GM19468 (cell line): ENCODE measurements at regions not wholly inside any gene's neighbourhood (a gene's known extent, or its start where the extent isn't known, plus 50 kb on each side); places are given as distances from the start of the nearest gene placed in this dataset.

Experiments
- ATAC-seq: cut with Tn5 transposase; IDR thresholded peaks from one replicate; pipeline ENCODE4 v1.9.1; 2021; ENCODE audit warnings: mild to moderate bottlenecking, moderate library complexity, moderate number of reproducible peaks; ENCODE audit not compliant: unreplicated experiment; ENCODE audit errors: extremely low read depth

GRCh38 chr6:122075084-122075838 lies 324.2 kb upstream of the HSF2 start:
- ATAC-seq: no peak

GRCh38 chr6:122075917-122076316 lies 323.5 kb upstream of the HSF2 start:
- no peak for ATAC-seq

GRCh38 chr6:122077603-122078002 lies 321.8 kb upstream of the HSF2 start:
- no peak for ATAC-seq

GRCh38 chr6:122078481-122078880 lies 321.0 kb upstream of the HSF2 start:
- ATAC-seq: no peak

- no peak for ATAC-seq
Observed at GRCh38 chr6:122079916-122080315, 319.5 kb upstream of the HSF2 start.

GRCh38 chr6:122081921-122082320 lies 317.5 kb upstream of the HSF2 start:
- no peak for ATAC-seq

- ATAC-seq: no peak
Observed at GRCh38 chr6:122082370-122082769, 317.1 kb upstream of the HSF2 start.

- ATAC-seq: no peak
Observed at GRCh38 chr6:122092366-122092765, 307.1 kb upstream of the HSF2 start.

GRCh38 chr6:122098201-122098678 lies 301.2 kb upstream of the HSF2 start:
- ATAC-seq: no peak

- no peak for ATAC-seq
Observed at GRCh38 chr6:122102026-122102425, 297.4 kb upstream of the HSF2 start.

GRCh38 chr6:122107256-122107852 lies 292.1 kb upstream of the HSF2 start:
- ATAC-seq: no peak

GRCh38 chr6:122109075-122109474 lies 290.4 kb upstream of the HSF2 start:
- ATAC-seq: no peak

GRCh38 chr6:122114717-122115116 lies 284.7 kb upstream of the HSF2 start:
- no peak for ATAC-seq

GRCh38 chr6:122116119-122116834 lies 283.2 kb upstream of the HSF2 start:
- no peak for ATAC-seq

- ATAC-seq: no peak
Observed at GRCh38 chr6:122116835-122117627, 282.4 kb upstream of the HSF2 start.

GRCh38 chr6:122118945-122119506 lies 280.4 kb upstream of the HSF2 start:
- no peak for ATAC-seq

GRCh38 chr6:122122202-122122601 lies 277.2 kb upstream of the HSF2 start:
- ATAC-seq: no peak

- no peak for ATAC-seq
Observed at GRCh38 chr6:122122686-122123085, 276.8 kb upstream of the HSF2 start.

GRCh38 chr6:122124908-122125307 lies 274.5 kb upstream of the HSF2 start:
- ATAC-seq: no peak

- ATAC-seq: no peak
Observed at GRCh38 chr6:122126894-122127293, 272.6 kb upstream of the HSF2 start.
